Head of caudate nucleus (tissue), 42 donors: ENCODE measurements at regions not wholly inside any gene's neighbourhood (a gene's known extent, or its start where the extent isn't known, plus 50 kb on each side); places are given as distances from the start of the nearest gene placed in this dataset.
"Not testable (repeated sequence)": the region's sequence is repeated elsewhere in the genome, so short reads cannot be mapped to it uniquely, and the experiment has no call there.

Experiments used
- DNase-seq, 42 donors: peaks; one replicate each; pipeline versions ENCODE4 v3.0.0 to v3.0.0-alpha.2; 2020 to 2021; ENCODE audit warnings: mixed read lengths in 7 of 42
- intact Hi-C: fragments of 100-400 bp; cut with DNase I; formaldehyde crosslinking; loops from one replicate; pipeline ENCODE4 v1.15.0; 2022

DNA sequence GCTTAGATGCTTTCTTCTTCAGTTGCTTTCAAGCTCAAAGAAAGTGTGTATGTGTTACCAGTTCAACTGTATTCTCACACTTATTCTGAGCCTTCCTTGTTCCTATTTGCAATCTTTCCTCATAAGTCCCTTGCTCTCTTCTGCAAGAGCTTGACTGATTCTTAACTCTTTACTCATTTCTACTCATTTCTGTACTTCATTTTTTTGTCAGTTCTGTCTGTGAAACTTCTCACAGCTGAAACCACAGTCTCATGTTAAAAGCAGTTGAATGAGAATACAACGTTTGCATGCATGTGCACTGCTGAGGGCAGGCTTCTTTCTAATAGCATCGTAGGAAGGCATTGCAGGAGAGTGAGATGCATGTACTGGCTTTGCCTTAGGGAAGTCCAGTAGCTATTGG is 54.8 kb downstream of the HSFY2 start:
- intact Hi-C loops, DNase-seq: not testable (repeated sequence)

DNA sequence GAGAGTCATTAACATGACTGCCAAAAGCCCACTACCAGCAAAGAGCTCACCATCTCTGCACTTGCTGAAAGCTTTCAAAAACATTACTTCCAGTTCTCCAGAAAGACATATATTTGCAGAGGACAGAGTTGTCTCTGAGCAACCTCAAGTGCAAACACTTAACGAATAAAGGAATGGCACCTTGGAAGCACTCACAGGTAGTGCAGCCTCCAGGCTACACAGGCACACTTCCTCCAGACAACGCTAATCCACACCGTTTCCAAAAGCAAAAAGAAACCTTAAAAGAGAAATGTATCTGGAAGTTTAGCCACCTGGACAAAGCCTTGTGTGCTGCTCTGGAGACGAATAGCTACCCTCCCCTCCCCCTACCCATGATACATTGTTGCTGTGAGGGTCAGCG is 53.1 kb downstream of the HSFY2 start:
- DNase-seq, intact Hi-C loops: not testable (repeated sequence)
